ENCODE measurements at regions not wholly inside any gene's neighbourhood (a gene's known extent, or its start where the extent isn't known, plus 50 kb on each side); places are given as distances from the start of the nearest gene placed in this dataset.

DNA sequence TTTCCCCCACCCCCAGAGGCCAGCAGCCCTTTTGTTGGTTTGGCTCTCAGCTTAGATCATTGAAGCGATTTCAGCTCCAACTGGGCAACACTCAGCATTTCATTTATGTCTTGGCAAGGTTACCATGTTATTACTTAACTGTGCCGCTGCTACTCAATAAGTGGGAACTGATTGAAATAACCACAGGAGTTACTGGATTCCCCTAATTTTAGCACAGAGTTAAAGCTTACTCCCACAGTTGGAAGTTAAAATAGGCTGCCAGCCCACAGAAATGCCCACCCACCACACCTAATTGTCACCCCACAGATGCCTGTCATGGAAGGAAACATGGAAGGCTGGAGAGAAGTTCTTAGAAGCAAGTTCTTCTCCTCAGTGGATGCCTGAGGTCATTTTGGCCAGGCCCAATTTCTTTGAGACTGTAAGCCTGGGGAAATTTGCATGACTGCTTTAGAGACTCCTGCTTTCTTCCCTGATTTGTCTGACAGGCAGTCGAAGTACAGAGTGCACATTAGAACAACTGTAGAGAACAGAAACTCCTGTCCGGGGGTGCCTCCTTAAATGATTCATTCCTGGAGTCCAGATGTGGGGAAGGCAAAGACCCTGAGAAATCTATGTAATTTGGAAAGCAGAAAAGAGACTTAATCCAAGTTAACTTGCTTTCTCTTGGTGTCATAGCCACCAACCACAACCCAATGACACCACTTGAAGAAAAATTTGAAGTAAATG lies 370.0 kb downstream of the ZSWIM6 start:
- Mint-ChIP-seq H3K4me1 (no peaks in the 10 kb centered on the region), H3K27ac (no peak overlapping the region), H3K36me3 (no peaks in the 10 kb centered on the region), H3K9me3 (peaks cover 0 to 2% (median 0%) of the 10 kb centered on the region in 6 donors), H3K4me3 (no peak overlapping the region), H3K27me3 (ENCODE audit: low read depth in 3 of 3) (peaks cover 5 to 9% (median 6%) of the 10 kb centered on the region in 3 donors)
- DNase-seq = no peak

GRCh38 chr5:61702784-61703183 lies 370.7 kb downstream of the ZSWIM6 start:
- Mint-ChIP-seq H3K4me1 (no peaks in the 10 kb centered on the region), H3K9me3 (peaks cover 0 to 2% (median 0%) of the 10 kb centered on the region in 6 donors), H3K36me3 (no peaks in the 10 kb centered on the region), H3K4me3 (no peak overlapping the region), H3K27me3 (ENCODE audit: low read depth in 3 of 3) (peaks cover 4 to 6% (median 6%) of the 10 kb centered on the region in 3 donors), H3K27ac (no peak overlapping the region)
- no peak for DNase-seq

GRCh38 chr5:61704289-61704688 lies 372.2 kb downstream of the ZSWIM6 start:
- DNase-seq = no peak
- Mint-ChIP-seq H3K27me3 (ENCODE audit: low read depth in 3 of 3) (peaks cover 2 to 6% (median 3%) of the 10 kb centered on the region in 3 donors), H3K4me1 (no peaks in the 10 kb centered on the region), H3K27ac (no peak overlapping the region), H3K36me3 (no peaks in the 10 kb centered on the region), H3K4me3 (no peak overlapping the region), H3K9me3 (peaks cover 0 to 5% (median under 1%) of the 10 kb centered on the region in 6 donors)

- Mint-ChIP-seq H3K27me3 (ENCODE audit: low read depth in 3 of 3) (peaks cover 2 to 3% (median 3%) of the 10 kb centered on the region in 3 donors), H3K36me3 (no peaks in the 10 kb centered on the region), H3K4me3 (no peak overlapping the region), H3K9me3 (peaks cover 0 to 6% (median 4%) of the 10 kb centered on the region in 6 donors), H3K4me1 (no peaks in the 10 kb centered on the region), H3K27ac (no peak overlapping the region)
- DNase-seq = no peak
Observed at GRCh38 chr5:61706751-61707150, 374.7 kb downstream of the ZSWIM6 start.

GRCh38 chr5:61719124-61719523 lies 387.1 kb downstream of the ZSWIM6 start:
- H3K27ac Mint-ChIP-seq = no peak overlapping the region
- H3K27me3 Mint-ChIP-seq (ENCODE audit: low read depth in 3 of 3) = peaks cover 0 to 2% (median 1%) of the 10 kb centered on the region in 3 donors
- H3K36me3 Mint-ChIP-seq = no peaks in the 10 kb centered on the region
- H3K4me1 Mint-ChIP-seq = no peaks in the 10 kb centered on the region
- no peak overlapping the region for H3K4me3 Mint-ChIP-seq
- no peak for DNase-seq
- H3K9me3 Mint-ChIP-seq = peaks cover 0 to 9% (median 3%) of the 10 kb centered on the region in 6 donors

- peaks cover 0 to 9% (median 3%) of the 10 kb centered on the region in 6 donors for H3K9me3 Mint-ChIP-seq
- H3K27ac Mint-ChIP-seq = no peak overlapping the region
- H3K4me1 Mint-ChIP-seq = no peaks in the 10 kb centered on the region
- no peak for DNase-seq
- no peak overlapping the region for H3K4me3 Mint-ChIP-seq
- H3K36me3 Mint-ChIP-seq = no peaks in the 10 kb centered on the region
- H3K27me3 Mint-ChIP-seq (ENCODE audit: low read depth in 3 of 3) = peaks cover 0 to 2% (median 1%) of the 10 kb centered on the region in 3 donors
Observed at GRCh38 chr5:61720829-61721228, 388.8 kb downstream of the ZSWIM6 start.

GRCh38 chr5:61724102-61724501 lies 392.0 kb downstream of the ZSWIM6 start:
- peaks cover 0 to 9% (median 3%) of the 10 kb centered on the region in 6 donors for H3K9me3 Mint-ChIP-seq
- H3K4me1 Mint-ChIP-seq = no peaks in the 10 kb centered on the region
- H3K4me3 Mint-ChIP-seq = no peak overlapping the region
- H3K36me3 Mint-ChIP-seq = no peaks in the 10 kb centered on the region
- H3K27me3 Mint-ChIP-seq (ENCODE audit: low read depth in 3 of 3) = peaks cover 2 to 5% (median 3%) of the 10 kb centered on the region in 3 donors
- H3K27ac Mint-ChIP-seq = no peak overlapping the region
- no peak for DNase-seq

GRCh38 chr5:61728287-61728686 lies 396.2 kb downstream of the ZSWIM6 start:
- H3K4me3 Mint-ChIP-seq = no peak overlapping the region
- DNase-seq = no peak

GRCh38 chr5:61730866-61731265 lies 398.8 kb downstream of the ZSWIM6 start:
- Mint-ChIP-seq H3K27ac (no peak overlapping the region), H3K36me3 (no peaks in the 10 kb centered on the region), H3K27me3 (ENCODE audit: low read depth in 3 of 3) (peaks cover 3 to 7% (median 6%) of the 10 kb centered on the region in 3 donors), H3K4me1 (no peaks in the 10 kb centered on the region), H3K9me3 (peaks cover 0 to 2% (median 0%) of the 10 kb centered on the region in 6 donors), H3K4me3 (no peak overlapping the region)
- DNase-seq = no peak

More at GRCh38 chr5:61728287-61728686, 396.2 kb downstream of the ZSWIM6 start:
- Mint-ChIP-seq H3K36me3 (no peaks in the 10 kb centered on the region), H3K4me1 (no peaks in the 10 kb centered on the region), H3K27ac (no peak overlapping the region), H3K9me3 (peaks cover 0 to 9% (median 2%) of the 10 kb centered on the region in 6 donors), H3K27me3 (ENCODE audit: low read depth in 3 of 3) (peaks cover 4 to 7% (median 6%) of the 10 kb centered on the region in 3 donors)

GRCh38 chr5:61731267-61731945 lies 399.3 kb downstream of the ZSWIM6 start:
- Mint-ChIP-seq H3K36me3 (no peaks in the 10 kb centered on the region), H3K27me3 (ENCODE audit: low read depth in 3 of 3) (peaks cover 3 to 7% (median 6%) of the 10 kb centered on the region in 3 donors), H3K27ac (no peak overlapping the region), H3K9me3 (peaks cover 0 to 2% (median 0%) of the 10 kb centered on the region in 6 donors), H3K4me1 (no peaks in the 10 kb centered on the region), H3K4me3 (no peak overlapping the region)
- DNase-seq = no peak

DNA sequence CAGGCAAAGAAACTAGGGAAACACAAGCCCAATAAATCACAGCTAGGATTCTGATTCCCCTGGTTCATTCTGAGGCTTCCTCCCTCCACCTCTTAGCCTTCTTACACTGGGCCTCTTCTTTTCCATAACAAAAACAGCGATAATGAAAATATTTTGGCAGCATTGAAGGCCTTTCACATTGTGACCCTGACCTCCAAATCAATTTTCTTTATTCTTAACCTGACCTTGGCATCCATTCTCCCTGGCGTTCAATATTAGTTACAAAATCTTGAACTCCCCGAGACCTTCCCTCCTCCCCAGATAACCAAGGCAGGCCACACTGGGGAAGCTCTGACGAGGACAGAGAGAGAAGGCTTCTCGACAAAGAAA lies 399.9 kb downstream of the ZSWIM6 start:
- H3K4me3 Mint-ChIP-seq = no peak overlapping the region
- no peaks in the 10 kb centered on the region for H3K36me3 Mint-ChIP-seq
- H3K27ac Mint-ChIP-seq = no peak overlapping the region
- H3K4me1 Mint-ChIP-seq = no peaks in the 10 kb centered on the region
- no peak for DNase-seq
- H3K9me3 Mint-ChIP-seq = peaks cover 0 to 2% (median 0%) of the 10 kb centered on the region in 6 donors
- peaks cover 3 to 7% (median 6%) of the 10 kb centered on the region in 3 donors for H3K27me3 Mint-ChIP-seq (ENCODE audit: low read depth in 3 of 3)

DNA sequence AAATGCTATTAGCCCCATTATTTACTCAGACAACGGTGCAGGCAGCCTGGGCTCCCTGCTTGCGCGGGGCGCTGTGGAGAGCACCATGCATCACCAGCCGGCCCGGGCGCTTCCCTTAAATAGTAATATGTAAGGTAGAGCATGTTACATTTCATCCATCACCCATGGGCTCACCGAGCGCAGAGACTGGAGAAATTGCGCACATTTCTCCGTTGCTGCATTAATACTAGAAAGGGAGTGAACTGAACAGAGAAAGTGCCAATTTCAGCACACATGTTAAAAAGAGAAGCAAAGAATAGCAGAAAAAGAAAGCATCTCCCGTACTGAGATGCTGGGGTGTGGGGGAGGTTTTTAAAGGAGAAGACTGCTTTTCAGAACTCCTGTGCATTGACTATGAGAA lies 400.3 kb downstream of the ZSWIM6 start:
- H3K4me3 Mint-ChIP-seq = no peak overlapping the region
- no peak for DNase-seq
- peaks cover 0 to 2% (median 0%) of the 10 kb centered on the region in 6 donors for H3K9me3 Mint-ChIP-seq
- no peaks in the 10 kb centered on the region for H3K4me1 Mint-ChIP-seq
- no peaks in the 10 kb centered on the region for H3K36me3 Mint-ChIP-seq
- H3K27me3 Mint-ChIP-seq (ENCODE audit: low read depth in 3 of 3) = peaks cover 3 to 7% (median 6%) of the 10 kb centered on the region in 3 donors
- no peak overlapping the region for H3K27ac Mint-ChIP-seq

- H3K4me1 Mint-ChIP-seq = no peaks in the 10 kb centered on the region
- DNase-seq = no peak
- peaks cover 0 to 2% (median 0%) of the 10 kb centered on the region in 6 donors for H3K9me3 Mint-ChIP-seq
- H3K27ac Mint-ChIP-seq = no peak overlapping the region
- H3K27me3 Mint-ChIP-seq (ENCODE audit: low read depth in 3 of 3) = peaks cover 3 to 7% (median 6%) of the 10 kb centered on the region in 3 donors
- H3K36me3 Mint-ChIP-seq = no peaks in the 10 kb centered on the region
- no peak overlapping the region for H3K4me3 Mint-ChIP-seq
Observed at GRCh38 chr5:61732796-61733195, 400.7 kb downstream of the ZSWIM6 start.

- H3K27me3 Mint-ChIP-seq (ENCODE audit: low read depth in 3 of 3) = peaks cover 2 to 4% (median 3%) of the 10 kb centered on the region in 3 donors
- H3K36me3 Mint-ChIP-seq = no peaks in the 10 kb centered on the region
- no peak overlapping the region for H3K27ac Mint-ChIP-seq
- peaks cover 0 to 2% (median under 1%) of the 10 kb centered on the region in 6 donors for H3K9me3 Mint-ChIP-seq
- no peak overlapping the region for H3K4me3 Mint-ChIP-seq
- H3K4me1 Mint-ChIP-seq = no peaks in the 10 kb centered on the region
- no peak for DNase-seq
Observed at GRCh38 chr5:61734001-61734400, 401.9 kb downstream of the ZSWIM6 start.

All from immature natural killer cell (primary cell).